GM03348 (cell line): ENCODE measurements at regions not wholly inside any gene's neighbourhood (a gene's known extent, or its start where the extent isn't known, plus 50 kb on each side); places are given as distances from the start of the nearest gene placed in this dataset.
A peak's percentile ranks its signal among the peaks of the same experiment; 100 is the strongest.
"Not testable (repeated sequence)": the region's sequence is repeated elsewhere in the genome, so short reads cannot be mapped to it uniquely, and the experiment has no call there.

ENCODE experiments used
- DNase-seq: peaks from one replicate; pipeline ENCODE4 v3.0.0; 2012; ENCODE audit warnings: low spot score

GRCh38 chr16:66206363-66206762 lies 160.1 kb upstream of the CDH5 start:
- DNase-seq: no peak

GRCh38 chr16:66205287-66206231 lies 160.9 kb upstream of the CDH5 start:
- no peak for DNase-seq

GRCh38 chr16:66204756-66205155 lies 161.7 kb upstream of the CDH5 start:
- DNase-seq: peak; percentile 55

DNA sequence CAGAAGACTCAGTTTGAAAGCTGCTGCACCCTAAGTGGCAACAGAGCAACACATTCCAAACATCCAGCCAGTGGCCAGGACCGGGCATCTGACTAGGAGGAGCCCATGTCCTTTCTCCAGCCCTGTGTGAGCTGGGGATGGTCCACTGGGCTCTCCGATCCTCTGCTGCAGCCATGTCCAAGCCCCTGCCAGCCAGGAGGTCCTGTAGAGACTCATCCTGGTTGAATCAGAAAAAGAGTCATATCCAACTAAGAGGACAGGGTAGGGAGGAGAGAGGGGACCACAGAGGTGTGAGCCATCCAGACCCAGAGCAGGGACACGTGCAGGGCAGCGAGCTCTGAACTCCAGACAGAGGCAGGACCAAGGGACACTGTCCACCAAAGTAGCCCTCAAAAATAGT lies 163.0 kb upstream of the CDH5 start:
- DNase-seq: no peak

DNA sequence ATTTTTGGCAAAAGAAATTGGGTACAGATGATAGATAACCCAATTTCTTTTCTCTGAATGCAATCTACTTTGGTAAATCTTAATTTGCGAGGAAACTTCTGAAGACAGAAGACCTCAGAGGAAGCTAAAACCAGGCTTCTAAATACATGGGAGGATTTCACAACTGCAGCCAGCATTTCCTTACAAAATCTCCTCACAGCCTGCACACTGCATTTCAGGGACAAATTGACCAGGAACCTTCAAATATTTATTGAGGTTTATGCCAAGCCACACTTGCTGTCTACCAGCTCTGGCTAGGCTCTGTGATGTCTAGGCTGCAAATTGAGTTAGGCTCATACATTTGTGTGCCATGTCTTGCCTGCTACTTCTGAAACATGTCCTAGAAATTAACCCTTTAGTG lies 167.3 kb upstream of the CDH5 start:
- DNase-seq: peak; percentile 55

- DNase-seq: no peak
These were observed 167.8 kb upstream of the CDH5 start for GRCh38 chr16:66198641-66199040.

DNA sequence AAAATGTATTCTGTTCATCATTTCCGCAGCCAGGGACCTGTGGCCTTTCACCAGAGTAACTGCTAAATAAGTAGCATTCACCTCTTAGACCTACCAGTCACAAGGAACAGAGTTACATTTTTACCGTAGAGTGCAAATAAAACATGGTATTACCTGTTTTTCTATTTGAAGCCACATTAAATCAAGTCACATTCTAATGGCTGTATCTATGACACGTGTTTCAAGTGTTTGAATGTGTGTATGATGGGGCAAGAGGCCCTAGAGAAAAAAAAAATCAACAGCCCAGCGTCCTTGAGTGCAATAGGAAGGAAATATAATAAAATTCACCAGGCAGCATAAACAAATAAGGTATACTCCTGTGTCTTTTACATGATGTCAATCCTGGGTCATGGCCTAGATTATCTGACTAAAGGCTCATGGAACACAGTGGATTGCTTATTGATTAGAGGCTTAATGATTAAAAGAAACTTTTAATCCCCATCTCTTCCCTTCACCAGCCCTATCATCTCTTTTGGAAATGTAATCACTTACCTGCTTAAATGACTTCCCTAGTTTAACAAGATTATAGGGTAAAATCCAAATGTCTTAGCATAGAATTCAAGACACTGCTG lies 168.7 kb upstream of the CDH5 start:
- DNase-seq: no peak

DNA sequence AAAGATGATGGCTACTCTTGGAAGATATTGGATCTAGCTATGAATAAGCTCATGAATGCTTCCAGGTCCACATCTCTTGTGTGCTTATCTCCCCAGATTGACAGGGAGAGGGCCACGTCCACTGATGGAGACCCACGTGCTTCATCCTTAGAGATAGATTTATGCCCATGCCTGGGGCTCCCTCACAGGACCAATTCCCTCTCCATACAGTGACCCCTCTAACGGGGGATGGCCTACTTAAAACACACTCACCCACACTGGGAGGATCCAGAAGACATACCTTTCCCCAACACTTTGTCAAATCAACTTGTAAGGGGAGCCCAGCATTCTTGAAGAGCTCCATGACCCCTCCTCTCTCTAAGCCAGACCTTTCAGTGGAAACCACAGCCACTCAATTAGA lies 169.7 kb upstream of the CDH5 start:
- DNase-seq: no peak

GRCh38 chr16:66194866-66195265 lies 171.6 kb upstream of the CDH5 start:
- DNase-seq: no peak

- DNase-seq: no peak
These were observed 172.8 kb upstream of the CDH5 start for GRCh38 chr16:66193543-66194229.

- DNase-seq: no peak
These were observed 176.1 kb upstream of the CDH5 start for GRCh38 chr16:66190411-66190810.

- peak; percentile 75 for DNase-seq
These were observed 176.5 kb upstream of the CDH5 start for GRCh38 chr16:66189951-66190350.

GRCh38 chr16:66188917-66189725 lies 177.4 kb upstream of the CDH5 start:
- DNase-seq: peak; percentile 37

- DNase-seq: no peak
These were observed 180.2 kb upstream of the CDH5 start for GRCh38 chr16:66186251-66186785.

GRCh38 chr16:66182592-66182991 lies 183.9 kb upstream of the CDH5 start:
- DNase-seq: no peak

GRCh38 chr16:66176731-66177130 lies 189.8 kb upstream of the CDH5 start:
- DNase-seq: no peak

- DNase-seq: no peak
These were observed 190.4 kb upstream of the CDH5 start for GRCh38 chr16:66176111-66176510.

DNA sequence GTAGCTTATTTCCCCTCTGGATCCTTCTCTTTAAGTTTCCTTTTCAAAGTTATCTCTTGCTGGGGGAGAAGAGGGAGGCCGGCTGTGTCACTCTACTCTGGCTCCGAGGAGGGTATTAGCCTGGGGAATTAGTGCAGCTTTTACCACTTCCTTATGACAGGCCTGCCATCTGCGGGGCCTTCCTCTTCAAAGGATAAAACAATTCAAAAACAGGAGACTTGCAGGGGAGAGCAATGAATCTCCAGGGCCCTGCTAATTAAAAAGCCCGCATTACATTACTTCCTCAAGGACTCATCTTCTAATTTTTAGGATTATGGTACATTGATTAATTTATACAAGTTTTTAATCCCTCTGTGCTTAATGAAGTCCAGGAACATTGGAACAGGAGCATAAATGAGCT lies 190.9 kb upstream of the CDH5 start:
- DNase-seq: no peak

GRCh38 chr16:66175058-66175457 lies 191.4 kb upstream of the CDH5 start:
- no peak for DNase-seq

GRCh38 chr16:66173796-66174195 lies 192.7 kb upstream of the CDH5 start:
- not testable (repeated sequence) for DNase-seq

DNA sequence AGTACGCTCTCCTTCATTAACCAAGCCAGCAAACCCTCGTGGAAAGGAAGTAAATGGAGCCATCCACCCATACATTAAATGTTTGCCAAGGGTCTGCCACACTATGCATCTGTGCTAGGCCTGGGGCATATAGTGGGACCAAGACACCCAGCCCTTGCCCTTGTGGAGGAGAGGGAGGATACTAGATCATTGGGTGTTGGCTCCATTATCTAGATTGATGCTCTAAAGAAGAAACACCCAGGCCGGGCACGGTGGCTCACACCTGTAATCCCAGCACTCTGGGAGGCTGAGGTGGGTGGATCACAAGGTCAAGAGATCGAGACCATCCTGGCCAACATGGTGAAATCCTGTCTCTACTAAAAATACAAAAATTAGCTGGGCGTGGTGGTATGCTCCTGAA lies 193.3 kb upstream of the CDH5 start:
- not testable (repeated sequence) for DNase-seq

- DNase-seq: no peak
These were observed 194.0 kb upstream of the CDH5 start for GRCh38 chr16:66172463-66172862.
